ENCODE measurements at regions not wholly inside any gene's neighbourhood (a gene's known extent, or its start where the extent isn't known, plus 50 kb on each side); places are given as distances from the start of the nearest gene placed in this dataset.

- ChIA-PET POLR2A (no interaction called here), CTCF (no interaction called here)
- no peak for DNase-seq (ENCODE audit: extremely low spot score)
- TF ChIP-seq CTCF (IDR thresholded peaks at IDR 0.05; ENCODE audit: control extremely low read depth, extremely low read depth, low read depth, missing control alignments) = no peak
Measured at GRCh38 chr19:28489126-28489660, 723.8 kb downstream of the UQCRFS1 start.

GRCh38 chr19:28487999-28488398 lies 725.0 kb downstream of the UQCRFS1 start:
- no peak for TF ChIP-seq CTCF (IDR thresholded peaks at IDR 0.05; ENCODE audit: control extremely low read depth, extremely low read depth, low read depth, missing control alignments)
- ChIA-PET POLR2A (no interaction called here), CTCF (no interaction called here)
- no peak for DNase-seq (ENCODE audit: extremely low spot score)

GRCh38 chr19:28486926-28487325 lies 726.0 kb downstream of the UQCRFS1 start:
- no peak for DNase-seq (ENCODE audit: extremely low spot score)
- CTCF ChIA-PET = interaction anchor here (1.5 kb wide), 1 partner anchor 15 kb away, joined by 4 read pairs; no protein-coding TSS in a partner anchor
- POLR2A ChIA-PET = no interaction called here
- no peak for TF ChIP-seq CTCF (IDR thresholded peaks at IDR 0.05; ENCODE audit: control extremely low read depth, extremely low read depth, low read depth, missing control alignments)

GRCh38 chr19:28486473-28486872 lies 726.5 kb downstream of the UQCRFS1 start:
- DNase-seq (ENCODE audit: extremely low spot score) = no peak
- TF ChIP-seq CTCF (IDR thresholded peaks at IDR 0.05; ENCODE audit: control extremely low read depth, extremely low read depth, low read depth, missing control alignments) = no peak
- ChIA-PET POLR2A (no interaction called here), CTCF (interaction anchor here (1.5 kb wide), 1 partner anchor 14 kb away, joined by 4 read pairs; no protein-coding TSS in a partner anchor)

GRCh38 chr19:28485292-28485691 lies 727.7 kb downstream of the UQCRFS1 start:
- POLR2A ChIA-PET = no interaction called here
- no peak for DNase-seq (ENCODE audit: extremely low spot score)

GRCh38 chr19:28483197-28483596 lies 729.8 kb downstream of the UQCRFS1 start:
- ChIA-PET CTCF (no interaction called here), POLR2A (no interaction called here)
- TF ChIP-seq CTCF (IDR thresholded peaks at IDR 0.05; ENCODE audit: control extremely low read depth, extremely low read depth, low read depth, missing control alignments) = no peak

More at GRCh38 chr19:28485292-28485691, 727.7 kb downstream of the UQCRFS1 start:
- CTCF ChIA-PET = no interaction called here
- no peak for TF ChIP-seq CTCF (IDR thresholded peaks at IDR 0.05; ENCODE audit: control extremely low read depth, extremely low read depth, low read depth, missing control alignments)

GRCh38 chr19:28482221-28482620 lies 730.7 kb downstream of the UQCRFS1 start:
- CTCF ChIA-PET = no interaction called here
- no peak for DNase-seq (ENCODE audit: extremely low spot score)
- no peak for TF ChIP-seq CTCF (IDR thresholded peaks at IDR 0.05; ENCODE audit: control extremely low read depth, extremely low read depth, low read depth, missing control alignments)
- POLR2A ChIA-PET = no interaction called here

More at GRCh38 chr19:28483197-28483596, 729.8 kb downstream of the UQCRFS1 start:
- no peak for DNase-seq (ENCODE audit: extremely low spot score)
